HG02885 (cell line): ENCODE measurements at regions not wholly inside any gene's neighbourhood (a gene's known extent, or its start where the extent isn't known, plus 50 kb on each side); places are given as distances from the start of the nearest gene placed in this dataset.
"Not testable (repeated sequence)": the region's sequence is repeated elsewhere in the genome, so short reads cannot be mapped to it uniquely, and the experiment has no call there.

Source experiments
- ATAC-seq: cut with Tn5 transposase; IDR thresholded peaks from one replicate; pipeline ENCODE4 v1.9.1; 2021; ENCODE audit warnings: mild to moderate bottlenecking; ENCODE audit not compliant: unreplicated experiment, poor library complexity

GRCh38 chr11:97996762-97997161, 1024.0 kb upstream of the CNTN5 start:
- no peak for ATAC-seq

- no peak for ATAC-seq
Observed at GRCh38 chr11:98003606-98004371, 1017.0 kb upstream of the CNTN5 start.

GRCh38 chr11:98007072-98007471, 1013.7 kb upstream of the CNTN5 start:
- ATAC-seq, result no peak

GRCh38 chr11:98027652-98028051, 993.1 kb upstream of the CNTN5 start:
- ATAC-seq, result no peak

GRCh38 chr11:98029832-98030231, 990.9 kb upstream of the CNTN5 start:
- no peak for ATAC-seq

GRCh38 chr11:98036810-98037209, 983.9 kb upstream of the CNTN5 start:
- ATAC-seq, result no peak

- no peak for ATAC-seq
Observed at GRCh38 chr11:98040061-98040808, 980.5 kb upstream of the CNTN5 start.

GRCh38 chr11:98047647-98048046, 973.1 kb upstream of the CNTN5 start:
- ATAC-seq, result no peak

- no peak for ATAC-seq
Observed at GRCh38 chr11:98053851-98054250, 966.9 kb upstream of the CNTN5 start.

GRCh38 chr11:98056945-98057344, 963.8 kb upstream of the CNTN5 start:
- no peak for ATAC-seq

- ATAC-seq, result no peak
Observed at GRCh38 chr11:98059488-98059887, 961.3 kb upstream of the CNTN5 start.

GRCh38 chr11:98060759-98061158, 960.0 kb upstream of the CNTN5 start:
- no peak for ATAC-seq

- no peak for ATAC-seq
Observed at GRCh38 chr11:98061858-98062257, 958.9 kb upstream of the CNTN5 start.

- no peak for ATAC-seq
Observed at GRCh38 chr11:98062714-98063113, 958.0 kb upstream of the CNTN5 start.

- no peak for ATAC-seq
Observed at GRCh38 chr11:98068251-98068650, 952.5 kb upstream of the CNTN5 start.

- ATAC-seq, result not testable (repeated sequence)
Observed at GRCh38 chr11:98069147-98069546, 951.6 kb upstream of the CNTN5 start.

- ATAC-seq, result no peak
Observed at GRCh38 chr11:98069861-98070260, 950.9 kb upstream of the CNTN5 start.

- no peak for ATAC-seq
Observed at GRCh38 chr11:98090861-98091505, 929.8 kb upstream of the CNTN5 start.

- ATAC-seq, result no peak
Observed at GRCh38 chr11:98099371-98099770, 921.4 kb upstream of the CNTN5 start.

GRCh38 chr11:98100689-98101088, 920.1 kb upstream of the CNTN5 start:
- ATAC-seq, result no peak

- no peak for ATAC-seq
Observed at GRCh38 chr11:98101329-98101728, 919.4 kb upstream of the CNTN5 start.
